GM10248 (cell line): ENCODE measurements at regions not wholly inside any gene's neighbourhood (a gene's known extent, or its start where the extent isn't known, plus 50 kb on each side); places are given as distances from the start of the nearest gene placed in this dataset.

Experiments
- CTCF ChIA-PET: fragments of 300-600 bp; sonication (Branson Sonifier 250); formaldehyde crosslinking; extraction: SDS; loops from one replicate; lab custom pipeline; 2021; ENCODE audit warnings: antibody characterized with exemption; lab: Yijun Ruan, JAX
- POLR2A ChIA-PET: fragments of 350-650 bp; sonication (Branson Sonifier 250); formaldehyde crosslinking; extraction: SDS; loops from one replicate; lab custom pipeline; 2020; ENCODE audit warnings: antibody characterized with exemption; lab: Yijun Ruan, JAX
- DNase-seq: peaks from one replicate; pipeline ENCODE4 v3.0.0; 2012; ENCODE audit errors: extremely low spot score
- TF ChIP-seq, protein P1 (sequence below): IDR thresholded peaks from 2 replicates; pipeline ENCODE4 v1.5.1; 2012; ENCODE audit warnings: mild to moderate bottlenecking, low read depth; ENCODE audit errors: extremely low read depth, missing control alignments, control extremely low read depth

DNA sequence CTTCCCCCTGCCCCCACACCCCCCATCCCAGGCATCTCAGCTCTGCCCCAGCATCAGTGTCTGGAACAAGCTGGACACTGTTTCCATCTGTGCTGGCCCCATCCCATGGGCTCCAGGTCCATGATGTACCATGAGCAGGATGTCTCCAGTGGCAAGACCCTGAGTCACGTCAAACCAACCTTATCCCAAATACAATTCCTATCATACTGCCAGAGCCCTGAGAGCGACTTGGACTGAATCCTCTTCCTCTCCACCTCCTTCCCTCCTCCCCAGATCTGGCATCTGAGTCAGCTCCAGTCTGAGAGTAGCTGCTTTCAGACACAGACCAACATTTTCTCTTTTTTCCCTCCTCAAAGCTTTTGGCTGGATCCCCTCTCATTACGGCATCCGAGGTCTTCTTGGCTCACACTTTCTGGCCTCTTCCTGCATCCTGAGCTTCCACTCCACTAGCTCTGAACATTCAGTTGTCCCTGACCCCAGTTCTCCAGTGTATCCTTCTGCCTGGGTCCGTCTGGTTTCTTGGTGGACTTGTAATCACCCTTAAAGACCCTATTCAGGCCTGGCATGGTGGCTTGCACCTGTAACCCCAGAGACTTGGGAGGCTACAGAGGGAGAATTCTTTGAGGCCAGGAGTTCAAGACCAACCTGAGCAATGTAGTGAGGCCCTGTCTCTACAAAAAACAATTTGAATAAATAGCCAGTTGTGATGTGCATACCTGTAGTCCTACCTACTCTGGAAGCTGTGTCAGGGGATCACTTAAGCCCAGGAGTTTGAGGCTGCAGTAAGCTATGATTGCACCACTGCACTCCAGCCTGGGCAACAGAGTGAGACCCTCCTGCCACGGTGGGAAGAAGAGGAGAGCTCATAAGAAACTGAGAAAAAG is 68.3 kb downstream of the ACKR3 start:
- ChIA-PET CTCF (interaction anchor here (0.6 kb wide), 1 partner anchor 125 kb away, joined by 3 read pairs; no protein-coding TSS in a partner anchor), POLR2A (no interaction called here)
- no peak for DNase-seq
- TF ChIP-seq, protein P1, sequence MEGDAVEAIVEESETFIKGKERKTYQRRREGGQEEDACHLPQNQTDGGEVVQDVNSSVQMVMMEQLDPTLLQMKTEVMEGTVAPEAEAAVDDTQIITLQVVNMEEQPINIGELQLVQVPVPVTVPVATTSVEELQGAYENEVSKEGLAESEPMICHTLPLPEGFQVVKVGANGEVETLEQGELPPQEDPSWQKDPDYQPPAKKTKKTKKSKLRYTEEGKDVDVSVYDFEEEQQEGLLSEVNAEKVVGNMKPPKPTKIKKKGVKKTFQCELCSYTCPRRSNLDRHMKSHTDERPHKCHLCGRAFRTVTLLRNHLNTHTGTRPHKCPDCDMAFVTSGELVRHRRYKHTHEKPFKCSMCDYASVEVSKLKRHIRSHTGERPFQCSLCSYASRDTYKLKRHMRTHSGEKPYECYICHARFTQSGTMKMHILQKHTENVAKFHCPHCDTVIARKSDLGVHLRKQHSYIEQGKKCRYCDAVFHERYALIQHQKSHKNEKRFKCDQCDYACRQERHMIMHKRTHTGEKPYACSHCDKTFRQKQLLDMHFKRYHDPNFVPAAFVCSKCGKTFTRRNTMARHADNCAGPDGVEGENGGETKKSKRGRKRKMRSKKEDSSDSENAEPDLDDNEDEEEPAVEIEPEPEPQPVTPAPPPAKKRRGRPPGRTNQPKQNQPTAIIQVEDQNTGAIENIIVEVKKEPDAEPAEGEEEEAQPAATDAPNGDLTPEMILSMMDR = no peak

DNA sequence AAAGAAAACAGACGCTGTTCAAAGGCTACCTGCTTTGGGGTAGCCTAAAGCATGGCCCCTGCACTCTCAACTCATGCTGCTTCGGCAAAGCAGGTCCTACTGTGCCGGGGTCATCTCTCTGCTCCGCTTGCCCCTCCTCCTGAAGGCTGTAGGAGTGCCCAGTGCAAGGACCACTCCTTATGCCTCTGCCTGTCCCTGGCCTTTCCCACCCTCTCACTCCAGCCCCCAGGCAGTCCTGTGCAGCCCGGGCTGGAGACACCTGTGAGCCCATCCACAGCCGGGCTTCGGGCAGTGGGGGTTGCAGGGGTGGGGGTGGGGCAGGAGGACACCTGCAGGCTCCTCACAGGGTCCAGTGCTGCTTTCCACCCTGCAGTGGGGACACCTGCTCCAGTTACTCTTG is 69.1 kb downstream of the ACKR3 start:
- DNase-seq = no peak
- TF ChIP-seq, protein P1 = no peak
- CTCF ChIA-PET = interaction anchor here (0.6 kb wide), 1 partner anchor 125 kb away, joined by 3 read pairs; no protein-coding TSS in a partner anchor

DNA sequence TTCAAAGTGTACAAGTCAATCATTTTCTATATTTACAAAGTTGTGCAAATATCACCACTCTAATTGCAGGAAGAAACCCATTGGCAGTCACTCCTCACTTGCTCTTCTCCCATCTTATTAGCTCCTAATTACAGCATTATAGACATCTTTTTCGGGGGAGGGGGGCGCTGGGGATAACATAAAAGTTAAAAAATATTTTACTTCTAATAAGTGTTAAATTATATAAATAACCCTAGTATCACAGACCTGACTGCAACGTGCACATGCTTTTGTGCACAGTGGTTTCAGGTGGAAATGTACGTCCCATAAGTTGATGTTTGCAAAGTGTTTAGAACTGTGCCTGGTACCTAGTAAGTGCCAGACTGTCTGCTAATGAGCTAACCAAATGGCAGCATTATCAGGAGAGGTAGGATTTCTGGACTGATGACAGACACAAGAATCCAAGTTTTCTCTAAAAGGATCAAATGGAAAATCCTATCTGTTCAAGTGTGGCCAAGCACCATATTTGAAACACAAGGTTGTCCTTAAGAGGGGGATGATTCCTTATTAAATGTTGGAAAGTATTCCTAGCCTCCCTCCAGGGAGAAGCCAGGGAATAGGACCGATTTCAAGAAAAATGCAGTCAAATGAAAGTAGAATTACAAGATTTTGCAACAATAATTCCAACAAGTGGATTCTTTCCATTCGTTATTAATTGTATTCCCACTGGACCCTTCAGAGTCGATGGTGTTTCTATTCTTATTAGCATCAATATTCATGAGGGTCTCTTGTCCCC is 70.0 kb downstream of the ACKR3 start:
- no peak for DNase-seq
- ChIA-PET POLR2A (no interaction called here), CTCF (no interaction called here)
- TF ChIP-seq, protein P1 = no peak

More for the DNA sequence above, 69.1 kb downstream of the ACKR3 start:
- POLR2A ChIA-PET = no interaction called here

DNA sequence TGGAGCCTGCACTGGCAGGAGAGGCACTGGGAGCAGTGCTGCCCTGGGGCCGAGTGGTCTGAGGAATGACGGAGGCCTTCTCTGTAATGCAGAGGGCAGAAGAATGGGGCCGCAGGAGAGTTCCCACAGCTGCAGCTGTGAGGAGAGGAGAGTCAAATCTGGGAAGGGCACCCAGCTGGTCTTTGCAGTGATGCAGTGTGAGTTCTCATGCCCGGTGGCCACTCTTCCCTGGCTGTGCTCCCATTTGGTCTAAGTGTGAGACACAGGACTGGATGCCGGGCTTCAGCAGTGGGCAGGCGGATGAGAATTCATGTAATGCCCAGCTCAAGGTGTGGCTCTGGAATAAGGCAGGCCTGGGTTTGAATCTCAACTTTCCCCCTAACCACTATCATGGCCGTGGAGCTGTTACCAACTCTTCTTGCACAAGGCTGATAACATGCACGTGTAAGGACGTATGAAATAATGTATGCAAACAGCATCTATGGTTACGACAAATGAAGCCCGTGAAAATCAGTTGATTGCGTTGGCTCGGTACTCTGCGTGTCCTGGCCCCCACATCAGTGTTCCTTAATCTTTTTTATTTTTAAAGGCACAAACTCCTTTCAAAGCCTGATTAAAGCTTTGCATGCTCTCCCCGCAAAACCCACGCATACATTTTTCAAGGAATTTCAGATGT is 71.6 kb downstream of the ACKR3 start:
- TF ChIP-seq, protein P1 = no peak
- no peak for DNase-seq
- CTCF ChIA-PET = interaction anchor here (1.5 kb wide), 1 partner anchor 10 kb away, joined by 3 read pairs; no protein-coding TSS in a partner anchor
- POLR2A ChIA-PET = no interaction called here

GRCh38 chr2:236642125-236642524 is 72.5 kb downstream of the ACKR3 start:
- DNase-seq = no peak
- ChIA-PET POLR2A (no interaction called here), CTCF (interaction anchor here (1.0 to 1.5 kb wide), 2 partner anchors 8 to 9 kb away, joined by 3 read pairs; no protein-coding TSS in a partner anchor)
- TF ChIP-seq, protein P1 = no peak
